BJ (cell line): ENCODE measurements at regions not wholly inside any gene's neighbourhood (a gene's known extent, or its start where the extent isn't known, plus 50 kb on each side); places are given as distances from the start of the nearest gene placed in this dataset.

ENCODE experiments used
- CTCF ChIA-PET: fragments of 350-600 bp; formaldehyde crosslinking; extraction: SDS; loops from one replicate; lab custom pipeline; 2021; ENCODE audit warnings: antibody characterized with exemption, inconsistent platforms; lab: Yijun Ruan, JAX
- POLR2A ChIA-PET: fragments of 300-600 bp; sonication (Branson Sonifier 250); formaldehyde crosslinking; extraction: SDS; loops from one replicate; lab custom pipeline; 2021; ENCODE audit warnings: antibody characterized with exemption; lab: Charles Lee
- DNase-seq: peaks from one replicate; pipeline ENCODE4 v3.0.0-alpha.2; 2011; ENCODE audit warnings: low read depth
- H3K27me3 ChIP-seq: 2 replicates; pipeline ENCODE4 v1.6.0; 2011; ENCODE audit warnings: low read length; ENCODE audit not compliant: control insufficient read depth, insufficient read depth
- H3K36me3 ChIP-seq: 2 replicates; pipeline ENCODE4 v1.5.1; 2011; ENCODE audit warnings: low read length; ENCODE audit not compliant: control insufficient read depth, insufficient read depth
- H3K4me3 ChIP-seq: 2 replicates; pipeline ENCODE4 v1.5.1; 2011; ENCODE audit warnings: low read depth, mild to moderate bottlenecking, control low read depth, low read length
- TF ChIP-seq, protein P1 (sequence below): IDR thresholded peaks from 2 replicates; pipeline ENCODE4 v1.5.1; 2011; ENCODE audit warnings: low read depth, mild to moderate bottlenecking, control low read depth, inconsistent platforms, low read length, moderate library complexity; ENCODE audit not compliant: insufficient read depth

DNA sequence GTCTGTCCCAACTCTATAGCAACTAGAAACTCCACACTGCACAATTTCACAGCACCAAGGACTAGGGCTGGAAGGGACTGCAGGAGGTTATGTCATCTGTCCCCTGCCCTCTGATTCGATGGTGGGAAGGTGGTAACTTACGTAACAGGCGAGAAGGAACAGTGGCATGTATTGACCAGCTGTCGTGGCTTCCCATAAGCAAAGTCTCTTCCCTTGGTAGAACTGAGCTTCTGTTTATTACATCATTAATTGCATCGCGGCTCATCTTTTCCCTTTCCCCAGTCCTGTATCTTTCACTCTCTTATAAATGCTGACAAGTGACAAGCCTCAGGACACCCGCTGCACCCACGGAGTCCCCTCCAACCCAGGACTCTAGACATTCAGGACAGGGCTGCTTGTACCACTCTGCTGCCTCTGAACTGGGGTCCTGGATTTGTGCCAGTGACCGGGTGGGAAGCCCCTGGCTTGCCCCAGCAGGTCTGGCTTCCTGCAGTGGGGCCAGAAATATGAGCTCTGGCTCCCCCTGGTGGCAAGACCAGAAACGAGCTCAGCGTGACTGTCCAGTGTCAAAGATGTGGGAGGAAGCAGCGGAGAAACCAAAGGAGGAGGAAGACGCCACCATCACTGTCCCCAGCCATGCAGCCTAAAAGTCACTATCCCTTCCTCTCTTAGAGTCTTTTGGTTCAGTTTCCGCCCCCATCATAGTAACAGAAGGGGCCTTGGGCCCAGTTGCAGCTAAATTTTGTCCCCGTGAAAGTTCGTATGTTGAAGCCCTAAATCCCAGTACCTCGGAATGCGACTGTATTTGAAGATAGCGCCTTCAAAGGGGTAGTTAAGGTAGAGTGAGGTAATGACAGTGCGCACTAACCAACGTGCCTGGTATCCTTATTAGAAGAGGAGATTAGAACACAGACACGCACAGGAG lies 84.5 kb downstream of the ISX start:
- Histone ChIP-seq H3K4me3 (no peak overlapping the region), H3K27me3 (peaks cover 2% of the 10 kb centered on the region; the same call in 1 of the 2 replicates), H3K36me3 (no peaks in the 10 kb centered on the region)
- CTCF ChIA-PET, result interaction anchor here (0.6 to 3.3 kb wide), 25 partner anchors 8 to 1850 kb away, joined by 3 to 25 read pairs (median 4); no protein-coding TSS in a partner anchor
- TF ChIP-seq, protein P1, sequence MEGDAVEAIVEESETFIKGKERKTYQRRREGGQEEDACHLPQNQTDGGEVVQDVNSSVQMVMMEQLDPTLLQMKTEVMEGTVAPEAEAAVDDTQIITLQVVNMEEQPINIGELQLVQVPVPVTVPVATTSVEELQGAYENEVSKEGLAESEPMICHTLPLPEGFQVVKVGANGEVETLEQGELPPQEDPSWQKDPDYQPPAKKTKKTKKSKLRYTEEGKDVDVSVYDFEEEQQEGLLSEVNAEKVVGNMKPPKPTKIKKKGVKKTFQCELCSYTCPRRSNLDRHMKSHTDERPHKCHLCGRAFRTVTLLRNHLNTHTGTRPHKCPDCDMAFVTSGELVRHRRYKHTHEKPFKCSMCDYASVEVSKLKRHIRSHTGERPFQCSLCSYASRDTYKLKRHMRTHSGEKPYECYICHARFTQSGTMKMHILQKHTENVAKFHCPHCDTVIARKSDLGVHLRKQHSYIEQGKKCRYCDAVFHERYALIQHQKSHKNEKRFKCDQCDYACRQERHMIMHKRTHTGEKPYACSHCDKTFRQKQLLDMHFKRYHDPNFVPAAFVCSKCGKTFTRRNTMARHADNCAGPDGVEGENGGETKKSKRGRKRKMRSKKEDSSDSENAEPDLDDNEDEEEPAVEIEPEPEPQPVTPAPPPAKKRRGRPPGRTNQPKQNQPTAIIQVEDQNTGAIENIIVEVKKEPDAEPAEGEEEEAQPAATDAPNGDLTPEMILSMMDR, result peak; percentile 79
- no peak for DNase-seq
- POLR2A ChIA-PET, result no interaction called here

DNA sequence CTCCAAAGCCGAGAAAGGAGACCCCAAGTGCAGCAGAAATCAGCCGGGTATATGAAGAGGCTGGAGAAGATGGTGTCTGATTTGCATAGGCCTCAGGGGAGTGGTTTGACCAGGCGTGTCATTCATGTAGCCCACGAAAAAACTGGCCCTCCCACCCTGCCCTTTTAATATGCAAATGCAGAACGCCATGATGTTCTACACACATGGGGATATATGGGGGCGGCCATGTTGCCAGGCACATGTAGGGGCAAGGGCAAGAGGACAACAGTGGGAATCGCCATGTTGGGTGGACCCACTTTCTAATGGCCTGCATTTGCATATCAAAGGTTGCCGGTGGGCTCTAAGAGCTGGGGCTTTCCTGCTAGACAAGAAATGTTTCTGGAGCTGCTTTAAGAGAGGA lies 86.4 kb downstream of the ISX start:
- Histone ChIP-seq H3K27me3 (peaks cover 2% of the 10 kb centered on the region; the same call in 1 of the 2 replicates), H3K4me3 (no peak overlapping the region), H3K36me3 (no peaks in the 10 kb centered on the region)
- CTCF ChIA-PET, result interaction anchor here (1.4 kb wide), 2 partner anchors 10 to 1632 kb away, joined by 3 read pairs; no protein-coding TSS in a partner anchor
- POLR2A ChIA-PET, result no interaction called here
- no peak for DNase-seq
- TF ChIP-seq, protein P1, result no peak

DNA sequence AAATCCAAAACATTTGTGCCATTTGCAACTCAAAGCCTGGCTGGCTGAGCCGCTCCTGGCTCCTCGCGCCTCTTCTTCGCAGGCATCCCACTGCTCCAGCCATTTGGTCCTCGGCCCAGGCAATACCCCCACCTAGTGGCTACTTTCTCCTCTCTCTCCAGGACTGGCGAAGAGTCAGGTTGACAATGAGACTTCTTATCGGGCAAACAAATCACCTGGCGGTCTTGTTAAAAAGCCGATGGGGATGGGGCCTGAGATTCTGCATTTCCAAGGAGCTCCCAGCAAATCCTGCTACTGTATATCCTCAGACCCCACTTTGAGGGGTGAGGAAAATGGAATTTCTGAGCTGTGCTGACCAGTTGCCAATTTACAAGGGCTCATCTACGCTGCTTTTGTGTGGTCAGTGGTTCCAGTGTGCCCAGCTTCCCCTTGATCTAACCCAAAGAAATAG lies 89.0 kb downstream of the ISX start:
- no peak overlapping the region for H3K4me3 ChIP-seq
- ChIA-PET POLR2A (no interaction called here), CTCF (interaction anchor here (0.7 to 1.4 kb wide), 13 partner anchors 9 to 1853 kb away, joined by 3 to 7 read pairs (median 4); no protein-coding TSS in a partner anchor)
- no peak for DNase-seq
- TF ChIP-seq, protein P1, result peak; percentile 88
- peaks cover 2% of the 10 kb centered on the region; the same call in 1 of the 2 replicates for H3K27me3 ChIP-seq
- H3K36me3 ChIP-seq, result no peaks in the 10 kb centered on the region

- CTCF ChIA-PET, result interaction anchor here (0.7 to 1.4 kb wide), 13 partner anchors 9 to 1854 kb away, joined by 3 to 7 read pairs (median 4); no protein-coding TSS in a partner anchor
- no peak overlapping the region for H3K4me3 ChIP-seq
Measured at GRCh38 chr22:35155403-35156025, 89.6 kb downstream of the ISX start.

More at GRCh38 chr22:35155403-35156025, 89.6 kb downstream of the ISX start:
- peaks cover 2% of the 10 kb centered on the region; the same call in 1 of the 2 replicates for H3K27me3 ChIP-seq
- POLR2A ChIA-PET, result no interaction called here
- H3K36me3 ChIP-seq, result no peaks in the 10 kb centered on the region
- no peak for DNase-seq
- TF ChIP-seq, protein P1, result no peak; the same call in 1 of the 2 replicates
